Astrocyte (in vitro differentiated cells and primary cell): ENCODE measurements at regions not wholly inside any gene's neighbourhood (a gene's known extent, or its start where the extent isn't known, plus 50 kb on each side); places are given as distances from the start of the nearest gene placed in this dataset.

Experiments
- EZH2 ChIP-seq: IDR thresholded peaks from 2 replicates; pipeline ENCODE4 v1.6.1; 2012; ENCODE audit warnings: mild to moderate bottlenecking, low read length, inconsistent platforms; ENCODE audit not compliant: insufficient read depth
- TF ChIP-seq, protein P1 (sequence below): IDR thresholded peaks from 2 replicates; pipeline ENCODE4 v1.5.1; 2011; ENCODE audit warnings: low read depth, mild to moderate bottlenecking, inconsistent platforms, low read length, moderate library complexity; ENCODE audit not compliant: insufficient read depth

DNA sequence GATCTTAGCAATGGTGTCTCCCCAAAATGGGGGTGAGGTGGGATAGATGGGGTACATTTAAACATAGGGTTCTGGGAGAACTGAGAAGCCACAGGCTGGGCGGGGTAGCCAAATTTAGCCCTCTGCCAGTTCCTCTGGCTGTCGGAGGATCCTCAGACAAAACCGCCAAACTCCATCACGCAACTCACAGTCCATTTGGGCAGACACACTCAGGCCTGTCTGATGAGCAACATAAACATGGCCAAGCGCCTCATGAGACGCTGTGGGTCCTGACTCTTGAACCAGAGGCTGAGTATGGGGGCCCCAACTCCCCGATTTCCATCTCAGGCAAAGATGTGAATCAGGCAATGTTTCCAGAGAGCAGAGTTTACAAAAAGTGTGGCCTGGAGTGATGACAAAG, 162.3 kb downstream of the FGF18 start:
- no peak for TF ChIP-seq EZH2
- TF ChIP-seq, protein P1, sequence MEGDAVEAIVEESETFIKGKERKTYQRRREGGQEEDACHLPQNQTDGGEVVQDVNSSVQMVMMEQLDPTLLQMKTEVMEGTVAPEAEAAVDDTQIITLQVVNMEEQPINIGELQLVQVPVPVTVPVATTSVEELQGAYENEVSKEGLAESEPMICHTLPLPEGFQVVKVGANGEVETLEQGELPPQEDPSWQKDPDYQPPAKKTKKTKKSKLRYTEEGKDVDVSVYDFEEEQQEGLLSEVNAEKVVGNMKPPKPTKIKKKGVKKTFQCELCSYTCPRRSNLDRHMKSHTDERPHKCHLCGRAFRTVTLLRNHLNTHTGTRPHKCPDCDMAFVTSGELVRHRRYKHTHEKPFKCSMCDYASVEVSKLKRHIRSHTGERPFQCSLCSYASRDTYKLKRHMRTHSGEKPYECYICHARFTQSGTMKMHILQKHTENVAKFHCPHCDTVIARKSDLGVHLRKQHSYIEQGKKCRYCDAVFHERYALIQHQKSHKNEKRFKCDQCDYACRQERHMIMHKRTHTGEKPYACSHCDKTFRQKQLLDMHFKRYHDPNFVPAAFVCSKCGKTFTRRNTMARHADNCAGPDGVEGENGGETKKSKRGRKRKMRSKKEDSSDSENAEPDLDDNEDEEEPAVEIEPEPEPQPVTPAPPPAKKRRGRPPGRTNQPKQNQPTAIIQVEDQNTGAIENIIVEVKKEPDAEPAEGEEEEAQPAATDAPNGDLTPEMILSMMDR: no peak
